ENCODE measurements at regions not wholly inside any gene's neighbourhood (a gene's known extent, or its start where the extent isn't known, plus 50 kb on each side); places are given as distances from the start of the nearest gene placed in this dataset.

DNA sequence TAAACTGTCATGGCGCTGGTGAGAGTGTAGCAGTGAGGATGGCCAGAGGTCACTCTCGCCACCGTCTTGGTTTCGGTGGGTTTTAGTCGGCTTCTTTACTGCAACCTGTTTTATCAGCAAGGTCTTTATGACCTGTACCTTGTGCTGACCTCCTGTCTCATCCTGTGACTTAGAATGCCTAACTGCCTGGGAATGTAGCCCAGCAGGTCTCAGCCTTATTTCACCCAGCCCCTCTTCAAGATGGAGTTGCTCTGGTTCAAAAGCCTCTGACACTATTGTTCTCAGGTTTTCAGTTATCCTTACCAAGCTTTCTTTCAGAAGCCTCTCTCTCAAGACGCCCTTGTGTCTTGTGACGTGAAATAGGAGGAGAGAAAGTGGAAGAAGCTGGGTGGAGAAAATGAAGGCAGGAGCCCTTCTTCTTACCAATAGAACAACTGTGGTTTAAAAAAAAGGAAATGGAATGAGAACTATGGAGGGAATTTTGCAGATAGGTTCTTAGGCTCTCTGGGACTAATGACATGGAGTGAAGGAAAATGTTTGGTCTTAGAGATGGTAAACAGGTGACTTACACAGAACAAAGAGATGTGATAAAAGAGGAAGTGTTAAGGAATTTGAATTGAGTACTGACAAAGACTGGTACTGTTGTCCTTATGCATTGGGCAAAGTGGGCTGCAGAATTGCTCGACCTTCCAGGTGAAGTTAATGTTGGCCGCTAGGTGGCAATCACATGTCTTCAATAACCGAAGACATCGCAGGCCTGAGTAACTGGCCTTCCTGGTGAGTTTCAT lies 133.3 kb upstream of the RAI14 start:
- H3K4me3 ChIP-seq: no peak overlapping the region
- H3K9me3 ChIP-seq: no peaks in the 10 kb centered on the region
- peaks cover 15% of the 10 kb centered on the region for H3K4me1 ChIP-seq
- TF ChIP-seq, protein P1, sequence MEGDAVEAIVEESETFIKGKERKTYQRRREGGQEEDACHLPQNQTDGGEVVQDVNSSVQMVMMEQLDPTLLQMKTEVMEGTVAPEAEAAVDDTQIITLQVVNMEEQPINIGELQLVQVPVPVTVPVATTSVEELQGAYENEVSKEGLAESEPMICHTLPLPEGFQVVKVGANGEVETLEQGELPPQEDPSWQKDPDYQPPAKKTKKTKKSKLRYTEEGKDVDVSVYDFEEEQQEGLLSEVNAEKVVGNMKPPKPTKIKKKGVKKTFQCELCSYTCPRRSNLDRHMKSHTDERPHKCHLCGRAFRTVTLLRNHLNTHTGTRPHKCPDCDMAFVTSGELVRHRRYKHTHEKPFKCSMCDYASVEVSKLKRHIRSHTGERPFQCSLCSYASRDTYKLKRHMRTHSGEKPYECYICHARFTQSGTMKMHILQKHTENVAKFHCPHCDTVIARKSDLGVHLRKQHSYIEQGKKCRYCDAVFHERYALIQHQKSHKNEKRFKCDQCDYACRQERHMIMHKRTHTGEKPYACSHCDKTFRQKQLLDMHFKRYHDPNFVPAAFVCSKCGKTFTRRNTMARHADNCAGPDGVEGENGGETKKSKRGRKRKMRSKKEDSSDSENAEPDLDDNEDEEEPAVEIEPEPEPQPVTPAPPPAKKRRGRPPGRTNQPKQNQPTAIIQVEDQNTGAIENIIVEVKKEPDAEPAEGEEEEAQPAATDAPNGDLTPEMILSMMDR (IDR thresholded peaks at IDR 0.05): peak; percentile 49 to 52
- TF ChIP-seq EP300 (IDR thresholded peaks at IDR 0.05) (no peak), POLR2AphosphoS5 (IDR thresholded peaks at IDR 0.05) (no peak), POLR2A (IDR thresholded peaks at IDR 0.05) (no peak)
- DNase-seq (ENCODE audit: low spot score in 2 of 2): peak; percentile 74 to 84
- WGBS: 40% methylated on average over 11 of the region's 11 CpGs
- no peaks in the 10 kb centered on the region for H3K36me3 ChIP-seq
- no peaks in the 10 kb centered on the region for H3K27me3 ChIP-seq
- H3K27ac ChIP-seq: no peak overlapping the region

- Histone ChIP-seq H3K36me3 (no peaks in the 10 kb centered on the region), H3K27me3 (no peaks in the 10 kb centered on the region), H3K4me3 (no peak overlapping the region), H3K9me3 (no peaks in the 10 kb centered on the region), H3K4me1 (peaks cover 15% of the 10 kb centered on the region), H3K27ac (no peak overlapping the region)
- DNase-seq (ENCODE audit: low spot score in 2 of 2): no peak
- WGBS: 3% methylated on average over 1 of the region's 1 CpG
- TF ChIP-seq EP300 (IDR thresholded peaks at IDR 0.05): no peak
- TF ChIP-seq POLR2AphosphoS5 (IDR thresholded peaks at IDR 0.05): no peak
- TF ChIP-seq POLR2A (IDR thresholded peaks at IDR 0.05): no peak
- TF ChIP-seq, protein P1 (IDR thresholded peaks at IDR 0.05): no peak
Observed at GRCh38 chr5:34523387-34523726, 132.8 kb upstream of the RAI14 start.

DNA sequence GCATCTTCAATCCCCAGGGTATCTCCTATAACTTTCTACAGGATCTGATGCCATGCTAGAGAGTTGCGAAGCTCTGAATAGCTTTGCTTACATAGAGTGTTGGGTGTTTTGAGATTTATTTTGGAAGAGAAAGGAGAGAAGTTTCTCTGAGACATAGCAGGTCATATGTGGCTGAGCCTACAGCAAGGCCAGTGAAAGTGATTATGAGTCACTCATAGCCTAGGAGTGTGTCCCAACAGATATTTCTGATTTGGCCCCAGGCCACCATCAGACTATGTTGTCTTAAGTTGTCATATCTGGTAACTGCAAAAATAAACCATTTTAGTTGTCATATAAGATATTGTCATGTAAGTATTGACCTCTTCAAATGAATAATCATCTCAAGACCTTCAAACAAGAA lies 132.0 kb upstream of the RAI14 start:
- no peaks in the 10 kb centered on the region for H3K27me3 ChIP-seq
- DNase-seq (ENCODE audit: low spot score in 2 of 2): no peak
- 87% methylated on average over 1 of the region's 1 CpG for WGBS
- peaks cover 15% of the 10 kb centered on the region for H3K4me1 ChIP-seq
- no peak overlapping the region for H3K27ac ChIP-seq
- H3K9me3 ChIP-seq: no peaks in the 10 kb centered on the region
- no peak overlapping the region for H3K4me3 ChIP-seq
- TF ChIP-seq EP300 (IDR thresholded peaks at IDR 0.05) (no peak), POLR2A (IDR thresholded peaks at IDR 0.05) (no peak), POLR2AphosphoS5 (IDR thresholded peaks at IDR 0.05) (no peak)
- TF ChIP-seq, protein P1 (IDR thresholded peaks at IDR 0.05): no peak
- H3K36me3 ChIP-seq: no peaks in the 10 kb centered on the region

DNA sequence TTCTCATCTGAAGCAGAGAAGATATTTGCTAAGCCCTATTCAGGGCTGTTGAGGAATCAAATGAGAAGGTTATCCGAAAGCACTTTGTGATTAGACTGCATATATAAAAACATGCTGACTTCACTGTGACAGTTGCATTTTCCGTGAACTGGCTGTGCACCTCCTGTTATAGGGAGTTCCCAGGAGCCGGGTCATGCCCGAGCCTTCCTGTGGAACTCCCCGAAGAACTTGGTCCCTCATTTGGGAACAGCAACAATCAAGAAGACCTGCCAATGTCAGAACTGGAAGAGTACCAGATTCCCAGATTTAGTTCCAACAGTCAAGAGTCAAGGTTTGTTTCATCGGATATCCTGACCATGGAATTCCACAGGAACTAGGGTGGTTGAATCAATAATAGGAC lies 130.4 kb upstream of the RAI14 start:
- Histone ChIP-seq H3K36me3 (no peaks in the 10 kb centered on the region), H3K27ac (no peak overlapping the region), H3K9me3 (no peaks in the 10 kb centered on the region), H3K4me1 (peaks cover 15% of the 10 kb centered on the region), H3K27me3 (no peaks in the 10 kb centered on the region), H3K4me3 (no peak overlapping the region)
- DNase-seq (ENCODE audit: low spot score in 2 of 2): no peak
- WGBS: 66% methylated on average over 6 of the region's 6 CpGs
- TF ChIP-seq POLR2AphosphoS5 (IDR thresholded peaks at IDR 0.05): no peak
- TF ChIP-seq, protein P1 (IDR thresholded peaks at IDR 0.05): no peak
- no peak for TF ChIP-seq EP300 (IDR thresholded peaks at IDR 0.05)
- no peak for TF ChIP-seq POLR2A (IDR thresholded peaks at IDR 0.05)

DNA sequence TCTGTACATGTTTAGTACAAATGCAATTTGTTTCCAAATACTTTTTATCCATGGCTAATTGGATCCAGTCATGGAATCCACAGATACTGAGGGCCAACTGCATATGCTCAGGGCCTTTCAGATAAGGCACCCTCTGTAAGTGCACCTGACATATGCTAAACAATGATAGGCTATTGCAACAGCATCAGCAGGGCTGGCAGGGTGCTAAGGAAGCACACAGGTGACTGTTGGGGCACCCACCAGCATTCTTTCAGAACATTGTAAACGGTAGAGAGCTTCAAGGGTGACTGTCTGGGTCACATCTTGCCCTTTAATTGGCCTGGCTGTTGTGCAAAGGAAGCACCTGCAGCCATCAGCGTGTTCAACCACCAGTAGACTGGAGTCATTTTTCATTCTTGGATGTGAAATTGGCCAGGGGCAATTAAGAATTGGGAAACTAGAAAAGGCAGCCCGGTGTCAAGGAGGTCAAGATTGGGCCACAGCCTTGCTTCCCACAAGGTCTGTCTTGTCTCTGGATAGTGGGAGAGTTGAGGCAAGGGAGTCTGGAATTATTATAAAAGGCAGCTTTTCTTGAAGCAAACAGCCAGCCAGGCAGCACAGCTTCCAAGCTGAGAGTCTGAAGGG lies 129.3 kb upstream of the RAI14 start:
- H3K4me1 ChIP-seq: peaks cover 15% of the 10 kb centered on the region
- H3K27ac ChIP-seq: no peak overlapping the region
- no peaks in the 10 kb centered on the region for H3K27me3 ChIP-seq
- no peak for DNase-seq (ENCODE audit: low spot score in 2 of 2)
- no peaks in the 10 kb centered on the region for H3K36me3 ChIP-seq
- WGBS: 40% methylated on average over 3 of the region's 3 CpGs
- no peaks in the 10 kb centered on the region for H3K9me3 ChIP-seq
- TF ChIP-seq, protein P1 (IDR thresholded peaks at IDR 0.05): no peak
- TF ChIP-seq POLR2AphosphoS5 (IDR thresholded peaks at IDR 0.05) (no peak), POLR2A (IDR thresholded peaks at IDR 0.05) (no peak), EP300 (IDR thresholded peaks at IDR 0.05) (no peak)
- H3K4me3 ChIP-seq: no peak overlapping the region

All from suprapubic skin (tissue), 4 donors.